HepG2 (cell line): ENCODE measurements at regions not wholly inside any gene's neighbourhood (a gene's known extent, or its start where the extent isn't known, plus 50 kb on each side); places are given as distances from the start of the nearest gene placed in this dataset.

Experiments used
- ARID3A ChIP-seq: IDR thresholded peaks from 2 replicates; pipeline ENCODE4 v1.6.1; 2012; ENCODE audit warnings: low read depth, low read length, improper control_type of control experiment
- BCL3 ChIP-seq: sonication (generic); formaldehyde crosslinking; IDR thresholded peaks from 2 replicates; pipeline ENCODE4 v1.5.1; 2020; ENCODE audit warnings: mild to moderate bottlenecking, missing genetic modification reagents, moderate library complexity
- BRF2 ChIP-seq: sonication (generic); formaldehyde crosslinking; IDR thresholded peaks from 2 replicates; pipeline ENCODE4 v1.8.1; 2022; ENCODE audit warnings: mild to moderate bottlenecking, missing genetic modification reagents
- HHEX ChIP-seq: IDR thresholded peaks from 2 replicates; pipeline ENCODE4 v1.6.1; 2016; ENCODE audit warnings: control low read depth
- HMGXB4 ChIP-seq, 2 experiments: sonication (generic) in 1 of 2; formaldehyde crosslinking in 1 of 2; IDR thresholded peaks; 2 replicates each; pipeline versions ENCODE4 v1.4.0 to v1.6.1; 2018 to 2020; ENCODE audit warnings: missing genetic modification reagents in 2 of 2, borderline replicate concordance in 1 of 2, low read depth in 1 of 2, mild to moderate bottlenecking in 1 of 2, missing biosample characterization in 1 of 2
- HNF4G ChIP-seq, 2 experiments: sonication (generic) in 1 of 2; formaldehyde crosslinking in 1 of 2; IDR thresholded peaks; 2 replicates each; pipeline versions ENCODE4 v1.4.0 to v1.6.1; 2011 to 2020; ENCODE audit warnings: borderline replicate concordance in 2 of 2, low read depth in 2 of 2, mild to moderate bottlenecking in 2 of 2, low read length in 1 of 2, missing genetic modification reagents in 1 of 2, moderate library complexity in 1 of 2
- HOXA3 ChIP-seq: sonication (generic); formaldehyde crosslinking; IDR thresholded peaks from 2 replicates; pipeline ENCODE4 v1.5.0; 2020; ENCODE audit warnings: missing genetic modification reagents
- JUND ChIP-seq: sonication (generic); formaldehyde crosslinking; IDR thresholded peaks from 2 replicates; pipeline ENCODE4 v1.8.0; 2022; ENCODE audit warnings: mild to moderate bottlenecking, missing genetic modification reagents
- MIER3 ChIP-seq: IDR thresholded peaks from 2 replicates; pipeline ENCODE4 v1.6.1; 2016; ENCODE audit warnings: missing compliant biosample characterization, borderline replicate concordance
- NCOR1 ChIP-seq: fragments of 200-600 bp; sonication (generic); IDR thresholded peaks from 2 replicates; pipeline ENCODE4 v1.7.0; 2017; ENCODE audit warnings: antibody characterized with exemption, low read length, borderline replicate concordance
- PHF21A ChIP-seq: sonication (generic); formaldehyde crosslinking; IDR thresholded peaks from 2 replicates; pipeline ENCODE4 v1.5.0; 2020; ENCODE audit warnings: mild to moderate bottlenecking, missing genetic modification reagents
- POLR2A ChIP-seq, 2 experiments: IDR thresholded peaks; 2 replicates each; pipeline ENCODE4 v1.6.1; 2011; ENCODE audit warnings: low read depth in 2 of 2, low read length in 2 of 2, mild to moderate bottlenecking in 1 of 2, moderate library complexity in 1 of 2; ENCODE audit not compliant: insufficient read depth in 1 of 2
- REL ChIP-seq: sonication (generic); formaldehyde crosslinking; conservative IDR thresholded peaks from 2 replicates; pipeline ENCODE4 v1.8.0; 2022; ENCODE audit warnings: mild to moderate bottlenecking, missing genetic modification reagents, moderate library complexity
- SETDB1 ChIP-seq: sonication (generic); formaldehyde crosslinking; IDR thresholded peaks from 2 replicates; pipeline ENCODE4 v1.5.1; 2020; ENCODE audit warnings: missing genetic modification reagents, mild to moderate bottlenecking, borderline replicate concordance
- SIX1 ChIP-seq: sonication (generic); formaldehyde crosslinking; IDR thresholded peaks from 2 replicates; pipeline ENCODE4 v1.4.0; 2020; ENCODE audit warnings: missing genetic modification reagents, borderline replicate concordance
- STAT5B ChIP-seq: sonication (generic); formaldehyde crosslinking; IDR thresholded peaks from 2 replicates; pipeline ENCODE4 v1.4.0; 2020; ENCODE audit warnings: missing genetic modification reagents
- ZMYM4 ChIP-seq: sonication (generic); formaldehyde crosslinking; IDR thresholded peaks from 2 replicates; pipeline ENCODE4 v1.8.1; 2023; ENCODE audit warnings: mild to moderate bottlenecking, missing genetic modification reagents
- ZNF24 ChIP-seq: fragments of 450-650 bp; IDR thresholded peaks from 2 replicates; pipeline ENCODE4 v1.6.1; 2017; ENCODE audit warnings: antibody characterized with exemption, mild to moderate bottlenecking
- ZNF44 ChIP-seq: sonication (generic); formaldehyde crosslinking; IDR thresholded peaks from 2 replicates; pipeline ENCODE4 v1.5.1; 2020; ENCODE audit warnings: mild to moderate bottlenecking, missing genetic modification reagents
- ZNF7 ChIP-seq: IDR thresholded peaks from 2 replicates; pipeline ENCODE4 v1.6.1; 2016; ENCODE audit warnings: missing biosample characterization, missing genetic modification reagents
- ZNF710 ChIP-seq: sonication (generic); formaldehyde crosslinking; IDR thresholded peaks from 2 replicates; pipeline ENCODE4 v1.5.0; 2020; ENCODE audit warnings: mild to moderate bottlenecking, missing genetic modification reagents, borderline replicate concordance

- TF ChIP-seq ARID3A (peak; percentile 94), HHEX (CRISPR knock-in tag) (peak; percentile 89), ZNF44 (CRISPR knock-in tag) (peak; percentile 74; the same call in 1 of the 2 replicates), NCOR1 (peak; percentile 99), SETDB1 (CRISPR knock-in tag) (no peak), HMGXB4 (CRISPR knock-in tag; IDR thresholded peaks at IDR 0.05; ENCODE audit: borderline replicate concordance in 1 of 2, low read depth in 1 of 2) (peak in 1 of 2 experiments; percentile 37; a peak in 2 of 4 replicates), ZNF24 (0 out of 2 replicates have a peak, but pooled peaks have one; percentile 52), MIER3 (CRISPR knock-in tag) (peak; percentile 82; the same call in 1 of the 2 replicates), SIX1 (CRISPR knock-in tag) (peak; percentile 84; the same call in 1 of the 2 replicates), ZNF710 (CRISPR knock-in tag) (peak; percentile 32; the same call in 1 of the 2 replicates), POLR2A (IDR thresholded peaks at IDR 0.05; ENCODE audit: insufficient read depth in 1 of 2, low read depth in 2 of 2, low read length in 2 of 2) (no peak), ZMYM4 (peak; percentile 43), BCL3 (CRISPR knock-in tag) (no peak), BRF2 (CRISPR knock-in tag) (peak; percentile 91), STAT5B (CRISPR knock-in tag) (0 out of 2 replicates have a peak, but pooled peaks have one; percentile 39), HNF4G (IDR thresholded peaks at IDR 0.05; ENCODE audit: borderline replicate concordance, low read depth, low read length) (peak; percentile 99), HNF4G (CRISPR knock-in tag; IDR thresholded peaks at IDR 0.05; ENCODE audit: borderline replicate concordance, low read depth) (no peak; the same call in 1 of the 2 replicates), JUND (peak; percentile 91), HOXA3 (CRISPR knock-in tag) (peak; percentile 39; the same call in 1 of the 2 replicates), PHF21A (CRISPR knock-in tag) (peak; percentile 23; the same call in 1 of the 2 replicates), ZNF7 (CRISPR knock-in tag) (no peak), REL (CRISPR knock-in tag) (no peak)
Observed at GRCh38 chr2:145760781-145761649, 1241.1 kb upstream of the ZEB2 start (continued).
